ENCODE measurements at regions not wholly inside any gene's neighbourhood (a gene's known extent, or its start where the extent isn't known, plus 50 kb on each side); places are given as distances from the start of the nearest gene placed in this dataset.
"Not testable (repeated sequence)": the region's sequence is repeated elsewhere in the genome, so short reads cannot be mapped to it uniquely, and the experiment has no call there.

DNA sequence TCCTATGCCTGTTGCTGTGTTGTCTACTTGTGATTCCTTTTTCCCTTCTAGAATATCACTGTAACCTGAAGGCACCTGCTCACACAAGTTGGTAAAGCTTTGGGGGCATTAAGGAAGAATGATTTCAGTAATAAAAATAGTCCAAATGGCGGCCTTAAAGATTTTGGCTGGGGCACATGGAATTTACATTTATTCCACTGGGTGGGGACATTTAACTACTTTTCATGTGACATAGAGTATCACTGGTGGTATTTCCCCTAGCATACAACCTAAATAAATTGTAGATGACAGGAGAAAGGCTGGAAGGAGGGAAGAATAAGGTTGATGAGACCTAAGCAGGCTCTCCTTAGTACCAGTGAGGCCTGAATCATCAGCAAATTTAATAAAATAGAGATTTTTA lies 121.8 kb upstream of the EDA2R start:
- no peaks in the 10 kb centered on the region for H3K36me3 ChIP-seq
- TF ChIP-seq, protein P1, sequence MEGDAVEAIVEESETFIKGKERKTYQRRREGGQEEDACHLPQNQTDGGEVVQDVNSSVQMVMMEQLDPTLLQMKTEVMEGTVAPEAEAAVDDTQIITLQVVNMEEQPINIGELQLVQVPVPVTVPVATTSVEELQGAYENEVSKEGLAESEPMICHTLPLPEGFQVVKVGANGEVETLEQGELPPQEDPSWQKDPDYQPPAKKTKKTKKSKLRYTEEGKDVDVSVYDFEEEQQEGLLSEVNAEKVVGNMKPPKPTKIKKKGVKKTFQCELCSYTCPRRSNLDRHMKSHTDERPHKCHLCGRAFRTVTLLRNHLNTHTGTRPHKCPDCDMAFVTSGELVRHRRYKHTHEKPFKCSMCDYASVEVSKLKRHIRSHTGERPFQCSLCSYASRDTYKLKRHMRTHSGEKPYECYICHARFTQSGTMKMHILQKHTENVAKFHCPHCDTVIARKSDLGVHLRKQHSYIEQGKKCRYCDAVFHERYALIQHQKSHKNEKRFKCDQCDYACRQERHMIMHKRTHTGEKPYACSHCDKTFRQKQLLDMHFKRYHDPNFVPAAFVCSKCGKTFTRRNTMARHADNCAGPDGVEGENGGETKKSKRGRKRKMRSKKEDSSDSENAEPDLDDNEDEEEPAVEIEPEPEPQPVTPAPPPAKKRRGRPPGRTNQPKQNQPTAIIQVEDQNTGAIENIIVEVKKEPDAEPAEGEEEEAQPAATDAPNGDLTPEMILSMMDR (IDR thresholded peaks at IDR 0.05), result peak in 1 of 2 donors; percentile 23
- H3K9me3 ChIP-seq, result peaks cover 0 to 7% of the 10 kb centered on the region in 2 donors
- DNase-seq (ENCODE audit: low spot score), result no peak
- no peak overlapping the region for H3K4me3 ChIP-seq
- H3K27ac ChIP-seq, result no peak overlapping the region
- no peaks in the 10 kb centered on the region for H3K27me3 ChIP-seq
- no peaks in the 10 kb centered on the region for H3K4me1 ChIP-seq

DNA sequence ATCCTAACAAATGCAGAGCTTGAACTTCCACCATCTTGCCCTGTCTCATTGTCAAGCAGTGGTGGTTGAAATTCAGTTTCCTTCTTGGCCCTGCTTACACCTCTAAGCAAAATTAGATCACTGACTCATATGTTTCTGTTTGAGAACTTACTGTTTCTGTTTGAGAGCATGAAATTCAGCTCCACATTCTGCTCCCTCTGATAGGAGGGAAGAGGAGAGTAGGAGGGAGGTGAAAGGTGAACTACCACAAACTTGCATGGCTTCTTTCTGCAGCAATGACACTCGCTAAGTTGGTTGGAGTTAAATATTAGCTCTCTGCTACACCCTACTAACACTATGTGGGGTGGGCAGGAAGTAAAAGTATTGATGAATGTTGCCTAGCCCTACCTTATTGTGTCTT lies 117.8 kb upstream of the EDA2R start:
- Histone ChIP-seq H3K4me3 (no peak overlapping the region), H3K36me3 (no peaks in the 10 kb centered on the region), H3K27ac (no peak overlapping the region), H3K9me3 (peaks cover 0 to 9% of the 10 kb centered on the region in 2 donors), H3K4me1 (no peaks in the 10 kb centered on the region), H3K27me3 (no peaks in the 10 kb centered on the region)
- no peak for DNase-seq (ENCODE audit: low spot score)
- TF ChIP-seq, protein P1 (IDR thresholded peaks at IDR 0.05), result no peak

DNA sequence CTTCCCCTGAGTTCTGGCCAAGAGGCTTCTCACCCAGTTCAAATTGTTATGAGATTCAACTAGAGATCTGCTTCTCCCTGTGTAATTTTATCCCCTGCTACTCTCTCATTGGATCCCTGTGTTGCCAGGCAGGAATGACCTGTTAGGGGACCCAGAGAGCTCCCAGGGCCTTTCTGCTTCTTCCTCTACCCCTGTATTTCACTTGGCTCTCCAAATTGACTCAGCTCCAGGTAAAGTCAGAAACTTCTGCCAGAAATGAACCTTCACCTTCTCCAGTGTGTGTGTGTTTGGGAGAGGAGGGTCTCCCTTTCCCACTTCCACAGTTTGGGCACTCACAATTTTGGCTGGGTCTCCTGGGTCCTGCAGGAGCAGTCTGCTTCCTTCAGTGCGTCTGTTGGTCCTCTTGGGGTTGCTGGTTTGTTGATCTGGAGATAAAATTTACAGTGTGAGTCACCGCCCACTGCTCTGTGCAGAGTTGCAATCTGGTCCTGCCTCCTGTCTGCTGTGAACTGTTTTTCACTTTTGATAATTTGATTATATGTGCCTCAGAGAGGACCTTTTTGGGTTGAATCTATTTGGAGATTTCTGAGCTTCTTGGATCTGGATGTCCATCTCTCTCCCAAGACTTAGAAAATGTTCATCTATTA lies 112.4 kb upstream of the EDA2R start:
- TF ChIP-seq, protein P1 (IDR thresholded peaks at IDR 0.05), result no peak
- DNase-seq (ENCODE audit: low spot score), result no peak
- H3K4me3 ChIP-seq, result no peak overlapping the region
- H3K27ac ChIP-seq, result no peak overlapping the region
- H3K9me3 ChIP-seq, result peaks cover 0 to 16% of the 10 kb centered on the region in 2 donors
- no peaks in the 10 kb centered on the region for H3K36me3 ChIP-seq
- no peaks in the 10 kb centered on the region for H3K4me1 ChIP-seq
- no peaks in the 10 kb centered on the region for H3K27me3 ChIP-seq

DNA sequence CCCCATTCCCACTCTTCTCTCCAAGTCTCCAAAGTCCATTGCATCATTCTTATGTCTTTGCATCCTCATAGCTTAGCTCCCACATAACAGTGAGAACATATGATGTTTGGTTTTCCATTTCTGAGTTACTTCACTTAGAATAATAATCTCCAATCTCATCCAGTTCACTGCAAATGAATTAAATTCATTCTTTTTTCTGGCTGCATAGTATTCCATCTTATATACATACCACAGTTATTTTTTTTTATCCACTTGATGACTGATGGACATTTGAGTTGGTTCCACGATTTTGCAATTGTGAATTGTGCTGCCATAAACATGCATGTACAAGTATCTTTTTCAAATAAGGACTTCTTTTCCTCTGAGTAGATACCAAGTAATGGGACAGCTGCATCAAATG lies 105.6 kb upstream of the EDA2R start:
- H3K9me3 ChIP-seq, result peaks cover 0 to 11% of the 10 kb centered on the region in 2 donors
- H3K4me1 ChIP-seq; H3K4me3 ChIP-seq; DNase-seq (ENCODE audit: low spot score); H3K27me3 ChIP-seq; H3K27ac ChIP-seq; H3K36me3 ChIP-seq: not testable (repeated sequence)

DNA sequence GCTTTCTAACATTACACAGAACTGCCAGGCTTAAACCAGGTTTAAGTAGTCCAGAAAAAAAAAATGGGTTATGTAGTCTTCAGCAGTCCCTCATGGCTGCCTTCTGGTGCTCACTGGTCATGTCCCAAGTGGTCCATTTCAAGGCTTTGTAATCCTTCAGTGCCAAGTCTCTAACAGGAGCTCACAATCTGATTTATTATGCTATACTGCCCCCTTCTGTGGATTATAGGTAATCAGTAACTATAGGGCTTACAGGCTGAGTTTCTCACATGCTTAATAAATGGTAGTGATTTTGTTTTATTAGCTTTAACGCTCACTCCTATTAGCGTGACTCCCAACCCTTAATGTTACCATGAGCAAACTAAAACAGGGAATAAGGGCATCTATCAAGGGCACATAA lies 92.5 kb upstream of the EDA2R start:
- no peak for DNase-seq (ENCODE audit: low spot score)
- no peaks in the 10 kb centered on the region for H3K36me3 ChIP-seq
- no peaks in the 10 kb centered on the region for H3K9me3 ChIP-seq
- TF ChIP-seq, protein P1 (IDR thresholded peaks at IDR 0.05), result peak in 1 of 2 donors; percentile 46
- H3K27ac ChIP-seq, result no peak overlapping the region
- H3K4me3 ChIP-seq, result no peak overlapping the region
- H3K4me1 ChIP-seq, result no peaks in the 10 kb centered on the region
- H3K27me3 ChIP-seq, result no peaks in the 10 kb centered on the region

DNA sequence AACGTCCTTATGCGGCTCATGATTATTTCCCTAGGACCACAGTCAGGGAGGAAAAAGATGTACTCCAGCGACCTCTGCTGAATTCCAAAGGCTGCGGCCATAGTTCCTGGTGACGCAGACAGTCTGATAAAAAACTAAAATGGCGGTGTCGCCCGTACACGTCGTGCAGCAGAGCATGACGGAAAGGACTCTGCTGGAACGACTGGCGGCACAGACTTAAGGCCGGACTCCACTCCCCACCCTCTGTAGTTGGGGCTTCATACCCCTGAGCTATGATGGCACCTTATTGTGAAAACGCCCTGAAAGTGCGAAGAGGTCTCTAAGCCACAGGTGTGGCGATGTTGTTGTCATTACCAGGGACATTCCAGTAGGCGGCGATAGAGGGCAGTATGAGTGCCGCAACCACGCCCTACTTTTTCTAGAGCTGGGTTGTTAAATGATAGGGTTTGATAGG lies 90.0 kb upstream of the EDA2R start:
- Histone ChIP-seq H3K4me1 (no peaks in the 10 kb centered on the region), H3K27ac (no peak overlapping the region), H3K4me3 (peak overlapping the region; percentile 5 to 35), H3K36me3 (no peaks in the 10 kb centered on the region), H3K9me3 (peaks cover 0 to 4% of the 10 kb centered on the region in 2 donors), H3K27me3 (no peaks in the 10 kb centered on the region)
- TF ChIP-seq, protein P1 (IDR thresholded peaks at IDR 0.05), result peak; percentile 33 to 68
- no peak for DNase-seq (ENCODE audit: low spot score)

Measured in right atrium auricular region (tissue), 2 donors.